ENCODE measurements at regions not wholly inside any gene's neighbourhood (a gene's known extent, or its start where the extent isn't known, plus 50 kb on each side); places are given as distances from the start of the nearest gene placed in this dataset.

- TF ChIP-seq CEBPB (IDR thresholded peaks at IDR 0.05) (no peak), TAF1 (IDR thresholded peaks at IDR 0.05; ENCODE audit: low read depth) (no peak), EP300 (IDR thresholded peaks at IDR 0.05; ENCODE audit: borderline replicate concordance) (no peak), MAX (IDR thresholded peaks at IDR 0.05) (no peak), CREB1 (IDR thresholded peaks at IDR 0.05; ENCODE audit: low read depth) (no peak), USF1 (IDR thresholded peaks at IDR 0.05) (no peak)
These were observed 200.2 kb upstream of the FAM241A start for GRCh38 chr4:111945014-111945413.

Measured in Ishikawa (cell line).